B cell (primary cell): ENCODE measurements at regions not wholly inside any gene's neighbourhood (a gene's known extent, or its start where the extent isn't known, plus 50 kb on each side); places are given as distances from the start of the nearest gene placed in this dataset.

Experiments used
- ATAC-seq: fragments of 200-7000 bp; cut with Tn5 transposase; one replicate; pipeline ENCODE4 v1.10.0; 2021; ENCODE audit warnings: low read depth, mild to moderate bottlenecking, moderate number of reproducible peaks, moderate library complexity
- CTCF ChIA-PET: fragments of 350-600 bp; sonication (Branson Sonifier 250); formaldehyde crosslinking; loops from one replicate; lab custom pipeline; 2021; ENCODE audit warnings: antibody characterized with exemption, inconsistent platforms; lab: Charles Lee
- POLR2A ChIA-PET: fragments of 350-600 bp; sonication (Branson Sonifier 250); formaldehyde crosslinking; loops from one replicate; lab custom pipeline; 2021; ENCODE audit warnings: antibody characterized with exemption; lab: Charles Lee
- DNase-seq: peaks from one replicate; pipeline ENCODE4 v3.0.0; 2013
- H2AFZ ChIP-seq: 2 replicates; pipeline ENCODE4 v1.6.1; 2012; ENCODE audit warnings: mild to moderate bottlenecking, low read depth, low read length; ENCODE audit not compliant: insufficient read depth, poor library complexity, severe bottlenecking
- H3K27ac ChIP-seq, 2 donors: 1 replicate in 1 of 2; 2 replicates in 1 of 2; pipeline ENCODE4 v1.5.1; 2012 to 2013; ENCODE audit warnings: low read length in 2 of 2, mild to moderate bottlenecking in 2 of 2, moderate library complexity in 1 of 2
- H3K27me3 ChIP-seq, 4 experiments: fragments of 200-600 bp in 1 of 4; sonication (generic) in 1 of 4; replicated peaks in 1 of 4; 1 replicate in 2 of 4; 2 replicates in 2 of 4; pipeline versions ENCODE4 v1.6.1 to v1.7.0; 2013 to 2016; ENCODE audit warnings: low read length in 3 of 4, mild to moderate bottlenecking in 2 of 4, mixed read lengths in 1 of 4, moderate library complexity in 1 of 4; ENCODE audit not compliant: insufficient read depth in 4 of 4, control insufficient read depth in 3 of 4; ENCODE audit errors: control extremely low read depth in 1 of 4
- H3K36me3 ChIP-seq, 2 experiments: replicated peaks in 1 of 2; 1 replicate in 1 of 2; 2 replicates in 1 of 2; pipeline versions ENCODE4 v1.6.1 to v1.7.1; 2013; ENCODE audit warnings: low read length in 1 of 2; ENCODE audit not compliant: insufficient read depth in 2 of 2, control insufficient read depth in 1 of 2; ENCODE audit errors: control extremely low read depth in 1 of 2, extremely low read depth in 1 of 2
- H3K4me1 ChIP-seq, 2 donors: fragments of 200-600 bp in 1 of 2; sonication (generic) in 1 of 2; 1 replicate in 1 of 2; 2 replicates in 1 of 2; pipeline versions ENCODE4 v1.5.1 to v1.6.1; 2013 to 2017; ENCODE audit warnings: low read length in 2 of 2; ENCODE audit not compliant: control insufficient read depth in 2 of 2, insufficient read depth in 2 of 2
- H3K4me2 ChIP-seq: replicated peaks from 2 replicates; pipeline ENCODE3; 2012; ENCODE audit warnings: mild to moderate bottlenecking, low read depth, low read length; ENCODE audit not compliant: poor library complexity, severe bottlenecking
- H3K4me3 ChIP-seq, 5 experiments: fragments of 200-600 bp in 1 of 5; sonication (generic) in 1 of 5; 1 replicate in 3 of 5; 2 replicates in 2 of 5; pipeline versions ENCODE4 v1.5.1 to v1.7.0; 2011 to 2016; ENCODE audit warnings: low read length in 4 of 5, mild to moderate bottlenecking in 4 of 5, low read depth in 2 of 5, control low read depth in 1 of 5, moderate library complexity in 1 of 5; ENCODE audit not compliant: insufficient read depth in 1 of 5; ENCODE audit errors: control extremely low read depth in 1 of 5, extremely low read depth in 1 of 5
- H3K79me2 ChIP-seq: fragments of 200-600 bp; sonication (generic); one replicate; pipeline ENCODE4 v1.6.0; 2016; ENCODE audit warnings: low read length; ENCODE audit not compliant: control insufficient read depth, insufficient read depth
- H3K9ac ChIP-seq: fragments of 200-600 bp; sonication (generic); 2 replicates; pipeline ENCODE4 v1.6.1; 2017; ENCODE audit warnings: mild to moderate bottlenecking, low read length, moderate library complexity
- H3K9me3 ChIP-seq, 3 donors: one replicate each; pipeline versions ENCODE4 v1.6.1 to v1.7.1; 2013; ENCODE audit warnings: low read length in 2 of 3; ENCODE audit not compliant: control insufficient read depth in 2 of 3, insufficient read depth in 1 of 3; ENCODE audit errors: control extremely low read depth in 1 of 3
- H4K20me1 ChIP-seq: 2 replicates; pipeline ENCODE4 v1.6.0; 2012; ENCODE audit warnings: mild to moderate bottlenecking, low read length; ENCODE audit not compliant: insufficient read depth, control insufficient read depth, poor library complexity, severe bottlenecking
- H3K27ac Mint-ChIP-seq: one replicate; pipeline ENCODE4 v1.8.0; 2021; ENCODE audit warnings: mixed read lengths
- H3K27me3 Mint-ChIP-seq: one replicate; pipeline ENCODE4 v1.8.0; 2021; ENCODE audit warnings: mixed read lengths
- H3K4me1 Mint-ChIP-seq: one replicate; pipeline ENCODE4 v1.8.0; 2021; ENCODE audit warnings: mixed read lengths
- H3K4me3 Mint-ChIP-seq: one replicate; pipeline ENCODE4 v1.8.0; 2021; ENCODE audit warnings: mixed read lengths
- H3K9me3 Mint-ChIP-seq: one replicate; pipeline ENCODE4 v1.8.0; 2022; ENCODE audit warnings: mixed read lengths; ENCODE audit not compliant: insufficient read depth
- CTCF ChIP-seq: fragments of 200-600 bp; IDR thresholded peaks from one replicate; pipeline ENCODE4 v1.8.0; 2022; ENCODE audit warnings: antibody characterized with exemption, mild to moderate bottlenecking
- EZH2 ChIP-seq: IDR thresholded peaks from 2 replicates; pipeline ENCODE4 v1.6.1; 2012; ENCODE audit warnings: borderline replicate concordance, low read depth, mild to moderate bottlenecking, moderate library complexity, low read length; ENCODE audit not compliant: insufficient read depth, poor library complexity, severe bottlenecking
- WGBS: methylation state at CpG from one replicate; pipeline ENCODE4 v1.1.5; 2013; ENCODE audit warnings: missing lambda C conversion rate; ENCODE audit not compliant: insufficient coverage; 5-methylcytosine and 5-hydroxymethylcytosine counted together
- intact Hi-C: fragments of 100-400 bp; cut with micrococcal nuclease; formaldehyde crosslinking; loops from one replicate; pipeline ENCODE4 v1.10.0; 2022

- ATAC-seq (no peak), DNase-seq (no peak)
- Histone ChIP-seq H3K4me2 (no peak overlapping the region), H3K9me3 (no peaks in the 10 kb centered on the region), H3K79me2 (no peaks in the 10 kb centered on the region), H3K36me3 (no peaks in the 10 kb centered on the region), H3K27me3 (peaks cover 0 to 9% (median 0%) of the 10 kb centered on the region in 4 experiments), H3K27ac (no peak overlapping the region), H4K20me1 (no peaks in the 10 kb centered on the region), H2AFZ (no peak overlapping the region), H3K9ac (no peak overlapping the region), H3K4me3 (no peak overlapping the region), H3K4me1 (no peaks in the 10 kb centered on the region)
- Mint-ChIP-seq H3K27ac (no peak overlapping the region), H3K27me3 (peaks cover 24% of the 10 kb centered on the region), H3K4me1 (no peaks in the 10 kb centered on the region), H3K9me3 (no peaks in the 10 kb centered on the region), H3K4me3 (no peak overlapping the region)
- ChIA-PET CTCF (no interaction called here), POLR2A (no interaction called here)
- intact Hi-C loops = no loop called here
- WGBS = 60% methylated on average over 5 of the region's 12 CpGs
- TF ChIP-seq CTCF = no peak
- no peak for TF ChIP-seq EZH2
These were observed 180.9 kb downstream of the RBFOX3 start for GRCh38 chr17:79429864-79430494.

DNA sequence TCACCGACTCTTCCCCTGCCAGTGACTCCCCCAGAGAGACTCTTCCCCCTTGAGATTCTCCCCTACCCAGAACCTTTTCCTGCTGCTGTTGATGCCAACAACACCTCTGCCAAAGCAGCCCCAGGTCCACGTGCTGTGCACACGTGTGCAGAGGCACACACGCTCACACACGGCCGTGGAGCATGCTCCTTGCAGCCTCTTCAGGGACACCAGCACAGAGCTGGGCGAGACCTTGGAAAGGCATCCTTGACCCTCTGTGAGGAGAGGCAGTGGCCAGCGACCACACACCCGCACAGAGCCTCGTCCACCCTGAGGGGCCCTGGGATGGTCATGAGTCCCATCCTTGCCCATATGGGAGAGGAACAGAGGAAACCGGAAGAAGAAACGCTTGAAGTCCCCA is 181.9 kb downstream of the RBFOX3 start:
- H3K27me3 ChIP-seq = peaks cover 0 to 9% (median 0%) of the 10 kb centered on the region in 4 experiments
- H3K9me3 ChIP-seq = no peaks in the 10 kb centered on the region
- H2AFZ ChIP-seq = no peak overlapping the region
- no peak overlapping the region for H3K4me3 ChIP-seq
- Mint-ChIP-seq H3K27ac (no peak overlapping the region), H3K27me3 (peaks cover 24% of the 10 kb centered on the region), H3K4me1 (no peaks in the 10 kb centered on the region), H3K4me3 (no peak overlapping the region), H3K9me3 (no peaks in the 10 kb centered on the region)
- POLR2A ChIA-PET = no interaction called here
- H3K79me2 ChIP-seq = no peaks in the 10 kb centered on the region
- CTCF ChIA-PET = no interaction called here
- H4K20me1 ChIP-seq = no peaks in the 10 kb centered on the region
- no peaks in the 10 kb centered on the region for H3K36me3 ChIP-seq
- ATAC-seq = no peak
- no peak overlapping the region for H3K9ac ChIP-seq
- intact Hi-C loops = no loop called here
- no peak overlapping the region for H3K27ac ChIP-seq
- no peak overlapping the region for H3K4me2 ChIP-seq
- WGBS = 85% methylated on average over 12 of the region's 12 CpGs
- TF ChIP-seq CTCF = no peak
- no peak for TF ChIP-seq EZH2
- no peaks in the 10 kb centered on the region for H3K4me1 ChIP-seq
- DNase-seq = no peak
